Tibial nerve (tissue), 4 donors: ENCODE measurements at regions not wholly inside any gene's neighbourhood (a gene's known extent, or its start where the extent isn't known, plus 50 kb on each side); places are given as distances from the start of the nearest gene placed in this dataset.
"Not testable (repeated sequence)": the region's sequence is repeated elsewhere in the genome, so short reads cannot be mapped to it uniquely, and the experiment has no call there.

Experiments used
- DNase-seq, 2 donors: peaks; one replicate each; pipeline ENCODE4 v3.0.0-alpha.2; 2019; ENCODE audit warnings: low spot score in 2 of 2
- H3K27ac ChIP-seq, 4 donors: fragments of 200-600 bp; sonication (generic) in 3 of 4; one replicate each; pipeline ENCODE4 v1.5.1; 2017 to 2019; ENCODE audit warnings: mild to moderate bottlenecking in 1 of 4
- H3K27me3 ChIP-seq, 2 donors: fragments of 200-600 bp; sonication (generic) in 1 of 2; one replicate each; pipeline versions ENCODE4 v1.5.1 to v1.6.0; 2017 to 2019
- H3K36me3 ChIP-seq, 3 donors: fragments of 200-600 bp; sonication (generic); one replicate each; pipeline ENCODE4 v1.5.1; 2018 to 2019
- H3K4me1 ChIP-seq, 4 donors: fragments of 200-600 bp; sonication (generic) in 3 of 4; one replicate each; pipeline ENCODE4 v1.5.1; 2017 to 2019
- H3K4me3 ChIP-seq, 4 donors: fragments of 200-600 bp; sonication (generic) in 3 of 4; one replicate each; pipeline ENCODE4 v1.5.1; 2017 to 2019; ENCODE audit warnings: mild to moderate bottlenecking in 1 of 4, moderate library complexity in 1 of 4
- H3K9me3 ChIP-seq, 4 donors: fragments of 200-600 bp; sonication (generic) in 3 of 4; one replicate each; pipeline ENCODE4 v1.5.1; 2017 to 2019
- CTCF ChIP-seq, 5 experiments: fragments of 200-600 bp in 3 of 5; fragments of 450-650 bp in 2 of 5; sonication (generic) in 3 of 5; IDR thresholded peaks; one replicate each; pipeline ENCODE4 v1.5.1; 2016 to 2019; ENCODE audit warnings: antibody characterized with exemption in 5 of 5, mild to moderate bottlenecking in 3 of 5, moderate library complexity in 2 of 5
- EP300 ChIP-seq, 2 donors: sonication (generic); formaldehyde crosslinking; IDR thresholded peaks; one replicate each; pipeline ENCODE4 v1.6.1; 2017; ENCODE audit warnings: antibody characterized with exemption in 2 of 2, mild to moderate bottlenecking in 1 of 2
- POLR2A ChIP-seq, 2 donors: fragments of 450-650 bp; IDR thresholded peaks; one replicate each; pipeline ENCODE4 v1.6.1; 2017; ENCODE audit warnings: antibody characterized with exemption in 2 of 2, mild to moderate bottlenecking in 2 of 2, moderate library complexity in 2 of 2
- WGBS, 2 donors: methylation state at CpG; one replicate each; pipeline ENCODE4 v1.1.5; 2018; 5-methylcytosine and 5-hydroxymethylcytosine counted together

GRCh38 chr17:77803726-77804125 is 154.8 kb upstream of the TNRC6C start:
- WGBS, 2 donors, result 94 to 96% methylated on average over 10 of the region's 10 CpGs
- H3K36me3 ChIP-seq, result no peaks in the 10 kb centered on the region
- H3K9me3 ChIP-seq, result no peaks in the 10 kb centered on the region
- H3K4me1 ChIP-seq, result peaks cover 0 to 13% (median 0%) of the 10 kb centered on the region in 4 donors
- H3K27ac ChIP-seq, result no peak overlapping the region
- DNase-seq, result no peak
- H3K4me3 ChIP-seq, result no peak overlapping the region
- peaks cover 0 to 8% of the 10 kb centered on the region in 2 donors for H3K27me3 ChIP-seq
- TF ChIP-seq EP300 (IDR thresholded peaks at IDR 0.05) (no peak), POLR2A (IDR thresholded peaks at IDR 0.05) (no peak), CTCF (IDR thresholded peaks at IDR 0.05) (no peak)

- WGBS, 2 donors, result 90% methylated on average over 21 of the region's 21 CpGs
- H3K4me1 ChIP-seq, result peaks cover 0 to 13% (median 1%) of the 10 kb centered on the region in 4 donors
- no peak for DNase-seq
These were observed 153.6 kb upstream of the TNRC6C start for GRCh38 chr17:77804796-77805426.

GRCh38 chr17:77805970-77806369 is 152.5 kb upstream of the TNRC6C start:
- not testable (repeated sequence) for H3K9me3 ChIP-seq, H3K36me3 ChIP-seq, H3K27ac ChIP-seq, H3K27me3 ChIP-seq, H3K4me3 ChIP-seq, DNase-seq
- H3K4me1 ChIP-seq, result peaks cover 0 to 22% (median 9%) of the 10 kb centered on the region in 4 donors
- WGBS, 2 donors, result 93 to 96% methylated on average over 6 of the region's 6 CpGs

More at GRCh38 chr17:77804796-77805426, 153.6 kb upstream of the TNRC6C start:
- Histone ChIP-seq H3K27ac (no peak overlapping the region), H3K36me3 (no peaks in the 10 kb centered on the region), H3K9me3 (no peaks in the 10 kb centered on the region), H3K27me3 (peaks cover 0 to 5% of the 10 kb centered on the region in 2 donors), H3K4me3 (no peak overlapping the region)
- no peak for TF ChIP-seq CTCF (IDR thresholded peaks at IDR 0.05)
- TF ChIP-seq POLR2A (IDR thresholded peaks at IDR 0.05), result no peak

- Histone ChIP-seq H3K27me3 (peaks cover 0 to 5% of the 10 kb centered on the region in 2 donors), H3K27ac (no peak overlapping the region), H3K4me3 (no peak overlapping the region), H3K9me3 (no peaks in the 10 kb centered on the region), H3K4me1 (peaks cover 0 to 25% (median 15%) of the 10 kb centered on the region in 4 donors), H3K36me3 (no peaks in the 10 kb centered on the region)
- WGBS, 2 donors, result 81 to 83% methylated on average over 12 of the region's 12 CpGs
- no peak for DNase-seq
- TF ChIP-seq CTCF (IDR thresholded peaks at IDR 0.05) (no peak), EP300 (IDR thresholded peaks at IDR 0.05) (no peak), POLR2A (IDR thresholded peaks at IDR 0.05) (no peak)
These were observed 151.3 kb upstream of the TNRC6C start for GRCh38 chr17:77807051-77807745.

- H3K27me3 ChIP-seq, result peaks cover 0 to under 1% of the 10 kb centered on the region in 2 donors
- 89 to 92% methylated on average over 7 of the region's 7 CpGs for WGBS, 2 donors
- H3K36me3 ChIP-seq, result no peaks in the 10 kb centered on the region
- peaks cover 0 to 19% (median 15%) of the 10 kb centered on the region in 4 donors for H3K4me1 ChIP-seq
- H3K9me3 ChIP-seq, result no peaks in the 10 kb centered on the region
- no peak overlapping the region for H3K4me3 ChIP-seq
- no peak overlapping the region for H3K27ac ChIP-seq
- DNase-seq, result no peak
- TF ChIP-seq POLR2A (IDR thresholded peaks at IDR 0.05) (no peak), CTCF (IDR thresholded peaks at IDR 0.05) (no peak), EP300 (IDR thresholded peaks at IDR 0.05) (no peak)
These were observed 150.6 kb upstream of the TNRC6C start for GRCh38 chr17:77807746-77808441.
